GM21786 (cell line): ENCODE measurements at regions not wholly inside any gene's neighbourhood (a gene's known extent, or its start where the extent isn't known, plus 50 kb on each side); places are given as distances from the start of the nearest gene placed in this dataset.

Experiments used
- ATAC-seq: cut with Tn5 transposase; IDR thresholded peaks from one replicate; pipeline ENCODE4 v1.9.1; 2021; ENCODE audit not compliant: unreplicated experiment

- no peak for ATAC-seq
These were observed 190.8 kb upstream of the BMP2 start for GRCh38 chr20:6576726-6577125.

DNA sequence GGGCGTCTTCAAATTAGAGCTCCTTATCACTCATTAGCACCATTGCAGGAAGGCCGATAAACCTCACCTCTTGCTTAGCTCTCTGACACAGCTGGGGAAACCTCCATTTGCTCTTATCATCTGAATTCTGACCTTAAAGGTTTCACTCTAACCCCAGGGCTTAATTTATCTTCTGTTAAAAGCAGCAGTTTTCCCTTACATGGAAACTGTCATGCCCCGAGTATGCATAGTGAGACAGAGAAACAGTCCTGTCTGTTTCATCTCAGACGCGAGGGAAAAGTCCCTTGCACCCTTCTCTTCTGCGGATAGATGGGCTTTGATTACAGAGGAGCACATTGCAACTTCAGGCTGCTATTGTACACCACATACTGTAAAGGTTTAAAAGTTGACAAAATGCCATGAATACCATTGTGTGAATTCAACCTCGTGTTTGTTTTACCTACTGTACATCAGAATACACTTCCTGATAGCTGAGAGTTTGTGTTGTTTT, 191.5 kb upstream of the BMP2 start:
- ATAC-seq, result peak; percentile 68

GRCh38 chr20:6566821-6567220, 200.7 kb upstream of the BMP2 start:
- ATAC-seq, result no peak

DNA sequence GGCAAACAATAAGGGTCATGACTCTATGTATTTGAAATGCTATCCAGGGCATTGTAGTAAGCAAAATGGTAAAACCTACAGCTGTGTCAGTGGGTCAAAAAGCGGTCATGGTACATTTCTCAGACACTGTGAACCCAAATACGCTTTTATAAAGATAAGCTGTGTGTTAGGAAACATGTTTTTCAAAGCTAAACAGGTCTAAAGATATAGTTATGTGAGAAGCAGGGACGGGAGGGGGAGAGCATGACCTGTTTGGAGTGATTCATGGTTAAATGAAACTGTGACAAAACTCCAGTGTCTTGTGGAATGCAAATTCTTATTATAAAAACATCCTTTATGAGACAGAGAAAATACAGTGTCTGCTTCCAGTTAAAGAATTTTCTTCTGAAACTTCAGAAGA, 205.4 kb upstream of the BMP2 start:
- ATAC-seq, result no peak

DNA sequence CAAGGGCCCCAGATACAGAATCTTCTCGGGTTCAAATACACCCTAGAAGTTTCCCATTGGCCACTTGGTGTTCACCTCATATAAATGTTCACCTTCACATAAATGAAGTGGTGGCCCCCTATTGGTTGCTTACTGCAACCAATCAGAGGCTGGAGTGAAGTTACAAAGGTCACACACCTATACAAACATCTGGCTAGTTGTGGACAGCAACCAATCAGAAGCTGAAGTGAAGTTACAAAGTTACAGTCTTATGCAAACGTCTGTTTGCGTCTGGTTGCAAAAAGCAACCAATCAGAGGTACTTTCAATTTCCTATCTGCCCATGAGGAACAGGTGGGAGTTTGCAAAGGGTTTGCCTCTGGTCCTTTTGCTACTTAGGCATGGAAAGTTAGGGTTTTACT, 206.5 kb upstream of the BMP2 start:
- ATAC-seq, result no peak

DNA sequence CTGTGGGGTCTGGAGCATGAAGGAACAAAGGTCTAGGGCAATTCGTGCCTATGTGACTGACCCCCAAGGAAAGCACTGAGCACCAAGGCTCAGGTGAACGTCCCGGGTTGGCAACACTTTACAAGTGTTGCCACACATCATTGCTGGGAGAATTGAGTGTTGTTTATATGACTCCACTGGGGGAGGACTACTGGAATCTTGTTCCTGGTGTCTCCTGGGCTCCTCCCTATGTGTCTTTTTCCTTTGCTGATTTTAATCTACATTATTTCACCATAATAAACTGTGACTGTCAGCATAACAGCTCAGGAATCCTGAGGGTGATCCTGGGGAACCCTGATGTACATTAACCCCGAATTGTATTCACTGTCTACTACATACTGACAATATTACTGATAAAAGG, 207.7 kb upstream of the BMP2 start:
- no peak for ATAC-seq

- no peak for ATAC-seq
These were observed 209.1 kb upstream of the BMP2 start for GRCh38 chr20:6558341-6558740.

GRCh38 chr20:6533761-6534479, 233.6 kb upstream of the BMP2 start:
- ATAC-seq, result no peak

- ATAC-seq, result no peak
These were observed 234.1 kb upstream of the BMP2 start for GRCh38 chr20:6533351-6533750.

- no peak for ATAC-seq
These were observed 236.6 kb upstream of the BMP2 start for GRCh38 chr20:6530779-6531315.

GRCh38 chr20:6530254-6530653, 237.2 kb upstream of the BMP2 start:
- no peak for ATAC-seq

DNA sequence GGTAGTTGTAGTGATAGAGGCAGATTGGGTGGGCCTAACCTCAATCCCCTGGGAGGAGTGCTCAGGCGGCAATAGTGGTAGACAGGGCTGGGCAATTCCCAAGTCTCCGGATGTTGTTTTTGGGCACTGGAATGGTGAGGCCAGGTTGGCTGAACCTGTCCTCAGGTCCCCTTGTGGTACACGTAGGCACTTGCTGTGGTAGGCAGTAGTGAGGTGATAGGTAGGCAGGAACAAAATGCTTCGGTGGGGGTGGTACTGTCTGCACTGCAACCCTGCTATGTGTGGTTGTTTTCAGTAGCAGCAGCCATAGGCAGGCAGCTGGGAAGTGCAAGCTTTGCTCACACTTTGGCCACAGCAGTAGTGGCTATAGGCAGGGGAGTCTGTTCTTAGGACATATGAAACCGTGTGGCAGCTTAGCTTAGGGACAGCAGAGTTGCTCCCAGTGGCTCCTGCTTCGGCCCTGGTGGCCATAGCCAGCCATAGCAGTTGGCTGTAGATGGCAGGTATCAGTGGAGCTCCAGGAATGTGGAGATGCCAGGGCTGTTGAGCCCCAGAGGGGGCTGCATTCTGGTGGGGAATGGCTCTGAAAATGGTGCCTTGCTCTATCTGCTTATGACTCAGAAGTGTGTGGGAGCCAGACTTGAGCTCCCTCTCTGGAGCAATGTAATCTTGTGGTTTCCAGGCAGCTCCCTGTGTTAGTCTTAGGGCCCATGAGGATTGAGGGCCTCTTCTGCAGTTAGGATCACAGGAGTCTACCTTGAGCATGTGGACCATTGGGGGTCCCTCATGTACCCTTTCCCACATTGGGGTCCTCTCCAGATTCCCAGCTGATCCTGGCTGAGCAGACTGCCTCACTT, 241.8 kb upstream of the BMP2 start:
- ATAC-seq, result no peak

- ATAC-seq, result no peak
These were observed 243.2 kb upstream of the BMP2 start for GRCh38 chr20:6524305-6524704.

DNA sequence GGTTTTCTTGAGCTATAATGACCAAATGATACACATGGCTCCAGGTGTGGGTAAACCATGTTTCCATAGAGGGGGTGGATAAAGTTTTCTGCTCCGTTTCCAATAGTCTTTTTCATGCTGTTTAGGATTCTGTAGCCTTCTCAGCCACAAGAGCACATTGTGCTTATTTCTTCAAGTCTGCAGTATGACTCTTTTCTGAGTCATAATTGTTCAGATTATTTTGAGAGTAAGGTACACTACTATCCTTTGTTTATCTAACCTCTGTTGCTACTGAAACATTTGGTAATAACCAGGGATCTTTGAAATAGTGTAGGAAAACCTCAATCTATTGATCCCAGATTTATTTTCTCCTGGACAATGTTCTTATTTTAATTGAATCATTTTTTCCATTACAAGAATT, 247.9 kb upstream of the BMP2 start:
- no peak for ATAC-seq

DNA sequence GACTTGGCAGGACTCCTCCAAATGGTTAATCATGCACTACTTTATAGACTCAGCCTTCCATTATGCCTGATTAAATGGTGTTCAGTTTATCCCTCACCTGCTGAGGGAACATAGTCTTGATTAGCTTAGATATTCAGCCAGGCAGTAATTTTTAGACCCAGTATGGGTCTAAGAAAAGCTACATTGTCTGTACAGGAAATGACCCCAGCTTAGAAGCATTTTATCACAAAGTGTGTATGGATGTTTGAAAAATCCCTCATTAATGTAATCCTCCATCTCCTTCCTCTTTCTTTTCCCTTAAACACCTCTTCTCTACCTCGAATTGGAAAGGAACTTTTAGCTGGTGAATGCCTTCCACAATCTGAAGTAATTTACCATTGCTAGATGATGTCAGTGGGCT, 252.2 kb upstream of the BMP2 start:
- ATAC-seq, result no peak

DNA sequence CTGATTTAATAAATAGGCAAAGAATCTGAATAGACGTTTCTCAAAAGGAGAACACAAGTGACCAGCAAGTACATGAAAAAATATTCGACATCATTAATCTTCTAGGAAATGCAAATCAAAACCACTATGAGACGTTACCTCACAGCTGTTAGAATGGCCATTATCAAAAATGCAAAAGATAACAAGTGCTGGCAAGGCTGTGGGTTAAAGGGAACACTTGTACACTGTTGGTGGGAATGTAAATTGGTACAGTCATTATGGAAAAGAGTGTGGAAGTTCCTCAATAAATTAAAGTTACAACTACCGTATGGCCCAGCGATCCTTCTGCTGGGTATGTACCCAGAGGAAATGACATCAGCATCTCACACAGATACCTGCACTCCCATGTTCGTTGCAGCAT, 253.9 kb upstream of the BMP2 start:
- no peak for ATAC-seq

DNA sequence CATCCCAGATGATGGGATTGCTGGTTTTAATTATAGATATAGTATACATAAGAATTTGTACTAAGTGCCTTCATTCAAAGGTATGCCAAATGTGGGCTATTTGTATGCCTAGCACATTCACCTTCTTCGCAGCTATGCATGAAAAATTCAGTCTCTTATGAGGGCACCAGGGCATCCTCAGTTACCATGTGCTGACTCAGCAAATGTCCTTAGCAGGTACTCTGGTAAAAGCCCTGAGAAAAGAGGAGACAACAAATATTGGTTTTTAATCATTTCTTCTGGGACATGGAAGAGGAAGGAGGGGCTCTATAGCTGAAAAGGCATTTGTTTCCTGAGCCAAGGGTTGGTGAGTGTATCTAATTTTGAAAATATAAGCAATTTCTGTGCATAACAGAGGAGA, 258.1 kb upstream of the BMP2 start:
- no peak for ATAC-seq

GRCh38 chr20:6506906-6507305, 260.6 kb upstream of the BMP2 start:
- ATAC-seq, result no peak

DNA sequence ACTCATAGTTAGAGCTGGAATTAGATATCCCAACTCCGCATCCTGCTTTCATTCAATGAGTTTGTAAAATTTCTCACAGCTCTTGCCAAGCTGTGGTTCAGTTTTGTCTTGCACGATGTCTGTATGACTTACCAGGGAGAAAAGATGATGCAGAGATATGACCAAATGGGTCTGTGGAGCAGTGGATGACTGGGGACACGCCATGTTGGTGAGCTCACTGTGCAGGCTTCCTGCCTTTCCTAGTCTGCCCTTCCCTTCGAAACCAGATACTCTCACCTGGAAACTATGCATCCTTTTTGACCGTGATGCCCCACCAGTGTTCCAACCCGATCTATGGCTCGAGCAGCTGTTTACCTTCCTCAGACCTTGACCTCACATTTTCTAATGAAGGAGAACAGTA, 262.7 kb upstream of the BMP2 start:
- no peak for ATAC-seq

DNA sequence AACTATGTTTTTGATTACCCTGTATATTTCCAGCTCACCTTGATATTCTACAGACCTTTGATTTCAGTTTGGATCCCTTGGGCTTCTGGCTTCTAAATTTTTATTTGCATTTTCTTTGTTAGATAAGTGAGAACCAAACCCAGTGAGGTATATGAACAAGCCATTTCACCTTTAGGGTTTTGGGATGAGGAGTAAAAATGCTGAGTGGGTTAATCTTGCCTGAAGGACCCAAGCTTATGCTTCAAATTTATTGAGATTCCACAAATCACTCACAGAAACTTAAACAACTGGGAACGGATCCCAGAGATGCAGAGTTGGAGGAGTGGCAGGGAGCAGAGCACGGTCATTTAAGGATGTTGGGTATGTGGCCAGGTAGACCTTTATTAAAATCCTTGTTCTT, 263.3 kb upstream of the BMP2 start:
- no peak for ATAC-seq

- no peak for ATAC-seq
These were observed 264.5 kb upstream of the BMP2 start for GRCh38 chr20:6502999-6503398.

- ATAC-seq, result no peak
These were observed 265.3 kb upstream of the BMP2 start for GRCh38 chr20:6502219-6502618.
